ENCODE measurements at regions not wholly inside any gene's neighbourhood (a gene's known extent, or its start where the extent isn't known, plus 50 kb on each side); places are given as distances from the start of the nearest gene placed in this dataset.

DNA sequence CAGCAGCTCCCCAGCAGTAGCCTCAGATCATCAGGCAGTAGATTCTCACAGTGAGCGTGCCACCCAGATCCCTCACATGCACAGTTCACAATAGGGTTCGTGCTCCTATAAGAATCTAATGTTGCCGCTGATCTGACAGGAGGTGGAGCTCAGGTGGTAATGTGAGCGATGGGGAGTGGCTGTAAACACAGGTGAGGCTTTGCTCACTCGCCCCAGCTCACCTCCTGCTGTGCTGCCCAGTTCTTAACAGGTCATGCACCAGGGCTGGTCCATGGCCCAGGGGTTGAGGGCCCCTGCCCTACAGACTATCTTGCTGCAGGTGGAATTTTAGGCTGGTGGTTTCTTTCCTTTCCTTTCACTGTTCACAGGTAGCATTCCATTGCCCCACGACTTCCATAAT is 100.2 kb downstream of the MRPL36 start:
- no peak for TF ChIP-seq EZH2 (IDR thresholded peaks at IDR 0.05; ENCODE audit: borderline replicate concordance)
- TF ChIP-seq, protein P1, sequence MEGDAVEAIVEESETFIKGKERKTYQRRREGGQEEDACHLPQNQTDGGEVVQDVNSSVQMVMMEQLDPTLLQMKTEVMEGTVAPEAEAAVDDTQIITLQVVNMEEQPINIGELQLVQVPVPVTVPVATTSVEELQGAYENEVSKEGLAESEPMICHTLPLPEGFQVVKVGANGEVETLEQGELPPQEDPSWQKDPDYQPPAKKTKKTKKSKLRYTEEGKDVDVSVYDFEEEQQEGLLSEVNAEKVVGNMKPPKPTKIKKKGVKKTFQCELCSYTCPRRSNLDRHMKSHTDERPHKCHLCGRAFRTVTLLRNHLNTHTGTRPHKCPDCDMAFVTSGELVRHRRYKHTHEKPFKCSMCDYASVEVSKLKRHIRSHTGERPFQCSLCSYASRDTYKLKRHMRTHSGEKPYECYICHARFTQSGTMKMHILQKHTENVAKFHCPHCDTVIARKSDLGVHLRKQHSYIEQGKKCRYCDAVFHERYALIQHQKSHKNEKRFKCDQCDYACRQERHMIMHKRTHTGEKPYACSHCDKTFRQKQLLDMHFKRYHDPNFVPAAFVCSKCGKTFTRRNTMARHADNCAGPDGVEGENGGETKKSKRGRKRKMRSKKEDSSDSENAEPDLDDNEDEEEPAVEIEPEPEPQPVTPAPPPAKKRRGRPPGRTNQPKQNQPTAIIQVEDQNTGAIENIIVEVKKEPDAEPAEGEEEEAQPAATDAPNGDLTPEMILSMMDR (IDR thresholded peaks at IDR 0.05; ENCODE audit: poor library complexity), result no peak
